HEK293 (cell line): ENCODE measurements at regions not wholly inside any gene's neighbourhood (a gene's known extent, or its start where the extent isn't known, plus 50 kb on each side); places are given as distances from the start of the nearest gene placed in this dataset.

ENCODE experiments used
- CTCF ChIA-PET: fragments of 350-600 bp; formaldehyde crosslinking; extraction: SDS; loops from one replicate; lab custom pipeline; 2021; ENCODE audit warnings: antibody characterized with exemption; lab: Yijun Ruan, JAX
- POLR2A ChIA-PET: fragments of 300-600 bp; formaldehyde crosslinking; extraction: SDS; loops from one replicate; lab custom pipeline; 2020; ENCODE audit warnings: antibody characterized with exemption, inconsistent platforms; lab: Yijun Ruan, JAX
- H3K27ac ChIP-seq: fragments of 200-500 bp; sonication (Bioruptor generic); 2 replicates; pipeline ENCODE4 v1.5.1; 2014; ENCODE audit warnings: low read depth, low read length, control low read depth, inconsistent platforms; ENCODE audit errors: extremely low read depth
- H3K36me3 ChIP-seq, 2 experiments: fragments of 200-500 bp in 1 of 2; sonication (Bioruptor generic) in 1 of 2; 1 replicate in 1 of 2; 2 replicates in 1 of 2; pipeline ENCODE4 v1.5.1; 2014 to 2017; ENCODE audit warnings: inconsistent platforms in 2 of 2, low read length in 2 of 2; ENCODE audit not compliant: control insufficient read depth in 2 of 2, insufficient read depth in 1 of 2
- H3K4me1 ChIP-seq: fragments of 200-500 bp; sonication (Bioruptor generic); 2 replicates; pipeline ENCODE4 v1.5.1; 2014; ENCODE audit warnings: mild to moderate bottlenecking, low read length, inconsistent platforms; ENCODE audit not compliant: control insufficient read depth, insufficient read depth
- H3K4me3 ChIP-seq: 2 replicates; pipeline ENCODE4 v1.5.1; 2011; ENCODE audit warnings: low read depth, mild to moderate bottlenecking, control low read depth, low read length, moderate library complexity
- H3K9me3 ChIP-seq: fragments of 200-500 bp; sonication (Bioruptor generic); 2 replicates; pipeline ENCODE4 v1.5.1; 2014; ENCODE audit warnings: low read depth, low read length, inconsistent platforms; ENCODE audit not compliant: control insufficient read depth, insufficient read depth
- ZNF433 ChIP-seq: fragments of 450-650 bp; formaldehyde crosslinking; IDR thresholded peaks from 2 replicates; pipeline ENCODE4 v1.5.1; 2016; ENCODE audit warnings: missing biosample characterization, missing genetic modification characterization, low read depth
- ZNF629 ChIP-seq: fragments of 450-650 bp; formaldehyde crosslinking; IDR thresholded peaks from 2 replicates; pipeline ENCODE4 v1.5.1; 2017; ENCODE audit warnings: missing biosample characterization, missing genetic modification characterization

GRCh38 chr12:74988156-74988555, 221.5 kb downstream of the KCNC2 start:
- Histone ChIP-seq H3K4me1 (no peaks in the 10 kb centered on the region), H3K4me3 (no peak overlapping the region), H3K9me3 (no peaks in the 10 kb centered on the region), H3K27ac (no peak overlapping the region), H3K36me3 (no peaks in the 10 kb centered on the region)
- ChIA-PET POLR2A (no interaction called here), CTCF (no interaction called here)
- TF ChIP-seq ZNF629 (tag by site-specific recombination) (no peak), ZNF433 (tag by site-specific recombination) (no peak)
